ENCODE measurements at regions not wholly inside any gene's neighbourhood (a gene's known extent, or its start where the extent isn't known, plus 50 kb on each side); places are given as distances from the start of the nearest gene placed in this dataset.

DNA sequence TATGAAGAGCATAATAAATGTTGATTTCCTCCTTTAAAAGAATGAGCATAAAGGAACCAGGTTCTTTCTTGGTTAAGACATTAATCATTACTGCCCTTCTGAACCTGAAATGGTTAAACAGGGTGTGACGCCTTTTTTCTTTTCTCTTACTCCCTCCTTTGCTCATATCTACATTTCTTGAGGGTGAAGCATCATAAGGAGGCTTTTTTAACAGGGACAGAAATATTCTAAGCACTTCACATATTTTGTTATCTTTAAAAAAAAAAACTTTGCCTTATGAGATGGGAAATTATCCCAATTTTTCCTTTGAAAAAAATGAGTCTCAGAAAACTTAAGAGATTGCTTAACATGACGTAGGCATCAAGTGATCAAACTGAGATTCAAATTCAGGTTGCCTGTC lies 1036.3 kb upstream of the TENM4 start:
- TF ChIP-seq, protein P1, sequence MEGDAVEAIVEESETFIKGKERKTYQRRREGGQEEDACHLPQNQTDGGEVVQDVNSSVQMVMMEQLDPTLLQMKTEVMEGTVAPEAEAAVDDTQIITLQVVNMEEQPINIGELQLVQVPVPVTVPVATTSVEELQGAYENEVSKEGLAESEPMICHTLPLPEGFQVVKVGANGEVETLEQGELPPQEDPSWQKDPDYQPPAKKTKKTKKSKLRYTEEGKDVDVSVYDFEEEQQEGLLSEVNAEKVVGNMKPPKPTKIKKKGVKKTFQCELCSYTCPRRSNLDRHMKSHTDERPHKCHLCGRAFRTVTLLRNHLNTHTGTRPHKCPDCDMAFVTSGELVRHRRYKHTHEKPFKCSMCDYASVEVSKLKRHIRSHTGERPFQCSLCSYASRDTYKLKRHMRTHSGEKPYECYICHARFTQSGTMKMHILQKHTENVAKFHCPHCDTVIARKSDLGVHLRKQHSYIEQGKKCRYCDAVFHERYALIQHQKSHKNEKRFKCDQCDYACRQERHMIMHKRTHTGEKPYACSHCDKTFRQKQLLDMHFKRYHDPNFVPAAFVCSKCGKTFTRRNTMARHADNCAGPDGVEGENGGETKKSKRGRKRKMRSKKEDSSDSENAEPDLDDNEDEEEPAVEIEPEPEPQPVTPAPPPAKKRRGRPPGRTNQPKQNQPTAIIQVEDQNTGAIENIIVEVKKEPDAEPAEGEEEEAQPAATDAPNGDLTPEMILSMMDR (IDR thresholded peaks at IDR 0.05): no peak
- no peak for TF ChIP-seq POLR2A (IDR thresholded peaks at IDR 0.05)

Measured in adrenal gland (tissue), 5 donors.